ENCODE measurements at regions not wholly inside any gene's neighbourhood (a gene's known extent, or its start where the extent isn't known, plus 50 kb on each side); places are given as distances from the start of the nearest gene placed in this dataset.

- TF ChIP-seq CTCF (IDR thresholded peaks at IDR 0.05; ENCODE audit: poor library complexity), result no peak
- no peak for TF ChIP-seq EZH2 (IDR thresholded peaks at IDR 0.05; ENCODE audit: borderline replicate concordance)
Measured at GRCh38 chr2:128457716-128458115, 139.0 kb upstream of the HS6ST1 start.
